Pons (tissue), 1 donor: ENCODE measurements at regions not wholly inside any gene's neighbourhood (a gene's known extent, or its start where the extent isn't known, plus 50 kb on each side); places are given as distances from the start of the nearest gene placed in this dataset.
"Not testable (repeated sequence)": the region's sequence is repeated elsewhere in the genome, so short reads cannot be mapped to it uniquely, and the experiment has no call there.

Source experiments
- DNase-seq: peaks from one replicate; pipeline ENCODE4 v3.0.0-alpha.2; 2016; ENCODE audit warnings: low spot score

- no peak for DNase-seq
Observed at GRCh38 chr2:129912871-129913694, 66.4 kb upstream of the RAB6C start.

DNA sequence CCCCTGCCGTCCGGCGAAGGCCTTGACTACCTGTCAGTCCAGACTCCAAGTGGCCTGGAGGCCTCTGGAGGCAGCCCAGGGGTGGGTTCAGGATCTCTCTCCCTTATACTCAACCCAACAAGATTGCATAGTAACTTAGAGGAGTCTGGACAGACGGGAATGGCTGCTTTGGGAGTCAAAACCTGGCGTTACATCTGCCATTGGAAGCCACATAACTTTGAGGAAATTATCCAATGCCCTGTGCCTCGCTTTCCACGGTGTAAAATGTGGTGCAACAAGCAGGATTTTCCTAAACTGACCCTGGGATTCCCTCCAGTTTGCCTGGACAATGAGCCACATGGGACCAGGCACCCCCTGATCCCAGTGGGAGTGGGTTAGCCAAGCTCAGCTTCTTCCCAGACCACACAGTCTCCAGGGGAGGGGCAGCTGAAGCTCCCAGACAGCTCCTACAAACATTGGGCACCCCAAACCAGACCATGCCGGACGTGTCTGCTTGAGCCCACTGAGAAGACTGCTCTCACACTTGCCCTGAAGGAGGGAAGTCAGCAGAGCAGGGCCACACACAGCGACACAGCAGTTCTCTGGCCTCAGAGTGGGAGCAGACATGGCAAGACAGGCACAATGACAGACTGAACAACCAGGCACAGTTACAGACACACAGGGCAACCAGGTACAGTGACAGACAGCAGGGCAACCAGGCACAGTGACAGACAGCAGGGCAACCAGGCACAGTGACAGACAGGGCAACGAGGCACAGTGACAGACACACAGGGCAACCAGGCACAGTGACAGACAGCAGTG, 65.6 kb upstream of the RAB6C start:
- no peak for DNase-seq

GRCh38 chr2:129914538-129915302, 64.7 kb upstream of the RAB6C start:
- no peak for DNase-seq

DNA sequence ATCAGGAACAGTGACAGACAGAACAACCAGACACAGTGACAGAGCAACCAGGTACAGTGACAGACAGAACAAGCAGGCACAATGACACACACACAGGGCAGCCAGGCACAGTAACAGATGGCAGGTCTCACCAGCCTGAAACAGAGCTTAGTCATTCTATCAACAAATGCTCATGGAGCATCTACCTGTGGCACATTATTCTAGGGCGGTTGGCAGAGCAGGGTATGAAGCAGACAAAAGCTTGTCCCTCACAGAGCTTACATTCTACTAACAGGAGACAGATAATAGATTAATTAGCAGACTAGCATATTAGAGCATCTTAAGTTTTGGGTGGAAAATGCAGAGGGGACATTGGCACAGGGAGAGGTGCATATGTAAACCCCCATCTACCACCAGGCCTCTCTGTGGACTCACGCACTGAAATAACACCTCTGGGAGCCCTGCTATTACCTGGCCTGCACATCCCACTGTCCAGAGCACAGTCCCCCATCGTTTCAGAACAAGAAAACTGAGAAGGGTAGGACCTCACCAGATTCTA, 64.1 kb upstream of the RAB6C start:
- no peak for DNase-seq

DNA sequence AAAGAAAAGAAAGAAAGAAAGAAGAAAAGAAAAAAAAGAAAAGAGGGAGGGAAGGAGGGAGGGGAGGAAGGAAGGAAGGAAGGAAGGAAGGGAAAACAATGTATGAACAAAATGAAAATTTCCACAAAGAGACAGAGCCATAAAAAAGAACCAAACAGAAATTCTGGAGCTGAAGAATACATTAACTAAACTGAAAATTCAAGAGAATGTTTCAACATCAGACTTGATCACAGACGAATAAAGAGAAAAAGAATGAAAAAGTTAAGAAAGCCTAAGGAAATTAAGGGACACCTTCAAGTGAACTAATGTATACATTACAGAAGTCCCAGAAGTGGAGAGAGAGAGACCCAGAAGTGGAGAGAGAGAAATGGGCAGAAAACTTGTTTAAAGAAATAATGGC, 60.9 kb upstream of the RAB6C start:
- no peak for DNase-seq

GRCh38 chr2:129922571-129923264, 56.7 kb upstream of the RAB6C start:
- no peak for DNase-seq

GRCh38 chr2:129923265-129924091, 56.0 kb upstream of the RAB6C start:
- peak; percentile 82 for DNase-seq

GRCh38 chr2:129924115-129924514, 55.4 kb upstream of the RAB6C start:
- not testable (repeated sequence) for DNase-seq

DNA sequence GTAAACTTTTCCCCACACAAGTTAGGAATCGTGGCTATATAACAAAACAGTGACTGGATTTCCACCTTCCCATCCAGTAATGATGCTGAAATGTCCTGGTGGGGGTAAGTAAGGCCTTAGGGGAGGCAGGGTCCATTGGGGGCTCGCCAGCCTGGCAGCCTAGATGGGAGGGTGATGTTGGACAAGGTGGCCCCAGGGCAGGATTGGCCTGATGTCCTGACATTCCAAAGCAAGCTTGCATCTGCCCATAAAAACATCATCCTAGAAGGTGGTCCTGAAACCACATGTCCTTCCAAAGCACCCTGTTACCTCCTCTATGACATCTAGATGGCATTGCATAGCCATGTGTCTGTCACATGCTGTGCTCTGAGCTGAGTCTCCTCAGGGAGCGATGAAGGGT, 54.1 kb upstream of the RAB6C start:
- peak; percentile 60 for DNase-seq

GRCh38 chr2:129927696-129928095, 51.8 kb upstream of the RAB6C start:
- DNase-seq: no peak

DNA sequence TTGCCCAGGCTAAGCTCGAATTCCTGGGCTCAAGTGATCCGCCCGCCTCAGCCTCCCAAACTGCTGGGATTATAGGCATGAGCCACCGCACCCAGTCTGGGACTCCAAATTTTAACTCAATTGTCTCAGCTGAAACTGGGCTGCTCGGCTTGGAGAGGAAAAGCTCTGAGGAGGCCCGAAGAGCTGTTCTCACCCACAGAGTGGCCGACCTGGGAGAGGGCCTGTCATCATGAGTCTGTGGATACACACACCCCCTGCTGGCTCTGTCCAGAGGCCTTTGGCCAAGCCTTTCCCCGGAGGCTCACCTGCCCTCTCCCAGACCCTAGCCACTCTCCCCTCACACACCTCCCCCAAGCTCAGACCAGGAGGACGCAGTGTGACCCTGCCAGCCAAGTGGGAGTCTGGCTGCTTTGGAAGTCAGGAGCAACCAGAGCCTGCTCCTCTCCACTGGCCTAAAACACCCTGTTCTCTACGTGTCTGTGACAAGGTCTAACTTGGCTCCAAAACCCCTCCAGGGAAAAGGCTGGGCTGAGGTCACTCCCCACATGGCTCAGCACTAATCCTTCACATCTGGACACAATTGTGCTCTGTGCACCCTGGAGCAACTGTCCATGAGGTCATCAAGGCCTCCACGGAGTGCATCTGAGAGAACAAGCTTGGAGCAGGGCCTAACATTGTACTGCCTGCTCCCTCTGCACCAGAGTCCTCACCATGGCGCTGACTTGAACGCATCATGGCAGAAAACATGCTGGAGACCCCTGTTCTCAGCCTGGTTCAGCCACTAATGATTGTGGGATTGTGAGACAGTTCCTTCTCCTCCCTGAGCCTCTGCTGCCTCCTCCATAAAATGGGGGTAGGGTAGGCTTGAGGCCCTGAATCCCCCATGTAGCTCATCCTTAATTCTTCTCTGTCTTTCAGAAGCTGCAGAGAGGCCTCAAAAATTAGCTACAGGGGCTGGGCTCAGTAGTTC, 49.9 kb upstream of the RAB6C start:
- DNase-seq: peak; percentile 96
